ENCODE measurements at regions not wholly inside any gene's neighbourhood (a gene's known extent, or its start where the extent isn't known, plus 50 kb on each side); places are given as distances from the start of the nearest gene placed in this dataset.

DNA sequence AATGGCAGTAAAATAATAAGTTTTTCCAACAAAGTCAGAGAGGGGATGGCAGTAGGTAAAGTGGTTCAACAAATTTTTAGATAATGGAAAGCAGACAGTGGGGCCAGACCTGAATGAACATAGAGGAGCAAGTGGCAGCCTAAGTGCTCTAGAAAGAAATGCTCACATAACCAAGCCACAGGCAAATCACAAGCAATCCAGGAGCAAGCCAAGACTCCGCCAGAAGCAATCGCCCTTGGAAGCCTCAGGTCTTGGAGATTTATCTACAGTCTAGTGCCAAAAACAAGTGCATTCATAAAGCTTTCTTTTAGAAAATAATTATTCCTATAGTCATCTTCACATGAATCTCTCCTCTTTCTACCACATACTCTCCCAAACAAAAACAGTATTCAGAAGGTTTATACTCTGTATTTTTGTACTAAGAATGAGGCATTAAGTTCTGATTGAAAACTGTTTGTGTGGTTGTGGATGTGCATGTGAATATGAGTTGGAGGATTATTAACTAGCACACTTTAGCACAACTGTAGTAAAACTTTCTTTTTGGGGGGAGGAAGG is 375.5 kb downstream of the CDH9 start:
- TF ChIP-seq, protein P1, sequence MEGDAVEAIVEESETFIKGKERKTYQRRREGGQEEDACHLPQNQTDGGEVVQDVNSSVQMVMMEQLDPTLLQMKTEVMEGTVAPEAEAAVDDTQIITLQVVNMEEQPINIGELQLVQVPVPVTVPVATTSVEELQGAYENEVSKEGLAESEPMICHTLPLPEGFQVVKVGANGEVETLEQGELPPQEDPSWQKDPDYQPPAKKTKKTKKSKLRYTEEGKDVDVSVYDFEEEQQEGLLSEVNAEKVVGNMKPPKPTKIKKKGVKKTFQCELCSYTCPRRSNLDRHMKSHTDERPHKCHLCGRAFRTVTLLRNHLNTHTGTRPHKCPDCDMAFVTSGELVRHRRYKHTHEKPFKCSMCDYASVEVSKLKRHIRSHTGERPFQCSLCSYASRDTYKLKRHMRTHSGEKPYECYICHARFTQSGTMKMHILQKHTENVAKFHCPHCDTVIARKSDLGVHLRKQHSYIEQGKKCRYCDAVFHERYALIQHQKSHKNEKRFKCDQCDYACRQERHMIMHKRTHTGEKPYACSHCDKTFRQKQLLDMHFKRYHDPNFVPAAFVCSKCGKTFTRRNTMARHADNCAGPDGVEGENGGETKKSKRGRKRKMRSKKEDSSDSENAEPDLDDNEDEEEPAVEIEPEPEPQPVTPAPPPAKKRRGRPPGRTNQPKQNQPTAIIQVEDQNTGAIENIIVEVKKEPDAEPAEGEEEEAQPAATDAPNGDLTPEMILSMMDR (IDR thresholded peaks at IDR 0.05): no peak
- TF ChIP-seq POLR2AphosphoS5 (IDR thresholded peaks at IDR 0.05): no peak

All from prostate gland (tissue), 2 donors.